NB4 (cell line): ENCODE measurements at regions not wholly inside any gene's neighbourhood (a gene's known extent, or its start where the extent isn't known, plus 50 kb on each side); places are given as distances from the start of the nearest gene placed in this dataset.

ENCODE experiments used
- POLR2A ChIP-seq: IDR thresholded peaks from 2 replicates; pipeline ENCODE4 v1.6.1; 2011; ENCODE audit warnings: mild to moderate bottlenecking; ENCODE audit not compliant: insufficient read length; ENCODE audit errors: extremely low read depth
- TF ChIP-seq, protein P1 (sequence below): IDR thresholded peaks from one replicate; pipeline ENCODE4 v1.5.1; 2012; ENCODE audit warnings: low read depth, low read length

DNA sequence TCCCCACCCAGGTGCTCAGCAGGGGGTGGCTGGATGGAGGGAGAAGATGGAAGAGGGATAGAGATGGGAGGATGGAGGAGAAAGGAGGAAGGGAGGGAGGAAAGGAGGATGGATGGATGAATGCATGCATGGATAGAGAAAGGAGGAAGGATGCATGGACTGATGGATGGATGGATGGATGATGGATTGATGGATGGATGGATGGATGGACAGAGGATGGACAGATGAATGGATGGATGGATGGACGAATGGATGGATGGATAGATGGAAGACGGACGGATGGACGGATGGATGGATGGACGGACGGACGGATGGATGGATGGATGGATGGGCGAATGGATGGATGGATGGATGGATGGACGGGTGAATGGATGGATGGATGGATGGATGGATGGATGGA is 64.1 kb downstream of the NCOR2 start:
- TF ChIP-seq, protein P1, sequence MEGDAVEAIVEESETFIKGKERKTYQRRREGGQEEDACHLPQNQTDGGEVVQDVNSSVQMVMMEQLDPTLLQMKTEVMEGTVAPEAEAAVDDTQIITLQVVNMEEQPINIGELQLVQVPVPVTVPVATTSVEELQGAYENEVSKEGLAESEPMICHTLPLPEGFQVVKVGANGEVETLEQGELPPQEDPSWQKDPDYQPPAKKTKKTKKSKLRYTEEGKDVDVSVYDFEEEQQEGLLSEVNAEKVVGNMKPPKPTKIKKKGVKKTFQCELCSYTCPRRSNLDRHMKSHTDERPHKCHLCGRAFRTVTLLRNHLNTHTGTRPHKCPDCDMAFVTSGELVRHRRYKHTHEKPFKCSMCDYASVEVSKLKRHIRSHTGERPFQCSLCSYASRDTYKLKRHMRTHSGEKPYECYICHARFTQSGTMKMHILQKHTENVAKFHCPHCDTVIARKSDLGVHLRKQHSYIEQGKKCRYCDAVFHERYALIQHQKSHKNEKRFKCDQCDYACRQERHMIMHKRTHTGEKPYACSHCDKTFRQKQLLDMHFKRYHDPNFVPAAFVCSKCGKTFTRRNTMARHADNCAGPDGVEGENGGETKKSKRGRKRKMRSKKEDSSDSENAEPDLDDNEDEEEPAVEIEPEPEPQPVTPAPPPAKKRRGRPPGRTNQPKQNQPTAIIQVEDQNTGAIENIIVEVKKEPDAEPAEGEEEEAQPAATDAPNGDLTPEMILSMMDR: no peak
- no peak for TF ChIP-seq POLR2A
